ENCODE measurements at regions not wholly inside any gene's neighbourhood (a gene's known extent, or its start where the extent isn't known, plus 50 kb on each side); places are given as distances from the start of the nearest gene placed in this dataset.

GRCh38 chr3:1015826-1016225, 77.0 kb upstream of the CNTN6 start:
- DNase-seq: no peak
- TF ChIP-seq POLR2A (IDR thresholded peaks at IDR 0.05; ENCODE audit: low read length): no peak

GRCh38 chr3:1017870-1018269, 75.0 kb upstream of the CNTN6 start:
- DNase-seq: no peak
- TF ChIP-seq POLR2A (IDR thresholded peaks at IDR 0.05; ENCODE audit: low read length): no peak

- TF ChIP-seq POLR2A (IDR thresholded peaks at IDR 0.05; ENCODE audit: low read length) (no peak), GATA1 (IDR thresholded peaks at IDR 0.05; ENCODE audit: low read depth, low read length) (no peak)
- no peak for DNase-seq
Observed at GRCh38 chr3:1019157-1019556, 73.7 kb upstream of the CNTN6 start.

- TF ChIP-seq POLR2A (IDR thresholded peaks at IDR 0.05; ENCODE audit: low read length) (no peak), GATA1 (IDR thresholded peaks at IDR 0.05; ENCODE audit: low read depth, low read length) (no peak)
- DNase-seq: no peak
Observed at GRCh38 chr3:1026395-1026794, 66.4 kb upstream of the CNTN6 start.

GRCh38 chr3:1036207-1036826, 56.5 kb upstream of the CNTN6 start:
- TF ChIP-seq POLR2A (IDR thresholded peaks at IDR 0.05; ENCODE audit: low read length) (no peak), GATA1 (IDR thresholded peaks at IDR 0.05; ENCODE audit: low read depth, low read length) (no peak)

GRCh38 chr3:1037631-1038030, 55.2 kb upstream of the CNTN6 start:
- TF ChIP-seq POLR2A (IDR thresholded peaks at IDR 0.05; ENCODE audit: low read length): no peak
- TF ChIP-seq GATA1 (IDR thresholded peaks at IDR 0.05; ENCODE audit: low read depth, low read length): no peak
- no peak for DNase-seq

More at GRCh38 chr3:1036207-1036826, 56.5 kb upstream of the CNTN6 start:
- DNase-seq: no peak

Data from erythroblast (primary cell).